ENCODE measurements at regions not wholly inside any gene's neighbourhood (a gene's known extent, or its start where the extent isn't known, plus 50 kb on each side); places are given as distances from the start of the nearest gene placed in this dataset.

GRCh38 chr9:124139001-124139400 is 118.7 kb upstream of the NEK6 start:
- TF ChIP-seq CTCF (IDR thresholded peaks at IDR 0.05 in 8 of 11, conservative IDR thresholded peaks at IDR 0.05 in 3 of 11) (no peak), POLR2AphosphoS5 (IDR thresholded peaks at IDR 0.05) (no peak)

Measured in spleen (tissue), 7 donors.